ENCODE measurements at regions not wholly inside any gene's neighbourhood (a gene's known extent, or its start where the extent isn't known, plus 50 kb on each side); places are given as distances from the start of the nearest gene placed in this dataset.

- Histone ChIP-seq H3K27me3 (ENCODE audit: control insufficient read depth, insufficient read depth, low read length) (no peaks in the 10 kb centered on the region), H3K4me3 (ENCODE audit: low read depth, low read length) (no peak overlapping the region), H3K36me3 (ENCODE audit: control insufficient read depth, insufficient read depth, low read length) (no peaks in the 10 kb centered on the region)
- no peak for TF ChIP-seq CTCF (IDR thresholded peaks at IDR 0.05; ENCODE audit: insufficient read depth, low read length, severe bottlenecking)
- peak; percentile 32 for FAIRE-seq
- peak; percentile 58 for DNase-seq (ENCODE audit: low read depth)
Measured at GRCh38 chr15:86021281-86022264, 58.1 kb upstream of the AGBL1 start.

- Histone ChIP-seq H3K4me3 (ENCODE audit: low read depth, low read length) (no peak overlapping the region), H3K36me3 (ENCODE audit: control insufficient read depth, insufficient read depth, low read length) (no peaks in the 10 kb centered on the region), H3K27me3 (ENCODE audit: control insufficient read depth, insufficient read depth, low read length) (no peaks in the 10 kb centered on the region)
- no peak for DNase-seq (ENCODE audit: low read depth)
- FAIRE-seq, result no peak
- TF ChIP-seq CTCF (IDR thresholded peaks at IDR 0.05; ENCODE audit: insufficient read depth, low read length, severe bottlenecking), result no peak
Measured at GRCh38 chr15:86028961-86029360, 50.7 kb upstream of the AGBL1 start.

All from bronchial epithelial cell (primary cell).